ENCODE measurements at regions not wholly inside any gene's neighbourhood (a gene's known extent, or its start where the extent isn't known, plus 50 kb on each side); places are given as distances from the start of the nearest gene placed in this dataset.

- Mint-ChIP-seq H3K4me1 (no peaks in the 10 kb centered on the region), H3K4me3 (no peak overlapping the region), H3K27me3 (peaks cover under 1% of the 10 kb centered on the region), H3K27ac (no peak overlapping the region), H3K9me3 (no peaks in the 10 kb centered on the region), H3K36me3 (no peaks in the 10 kb centered on the region)
Measured at GRCh38 chr18:78766651-78767533, 212.7 kb upstream of the SALL3 start.

GRCh38 chr18:78767648-78768071 is 212.0 kb upstream of the SALL3 start:
- H3K36me3 Mint-ChIP-seq = no peaks in the 10 kb centered on the region
- no peaks in the 10 kb centered on the region for H3K9me3 Mint-ChIP-seq
- peaks cover 1% of the 10 kb centered on the region for H3K27me3 Mint-ChIP-seq
- H3K4me1 Mint-ChIP-seq = no peaks in the 10 kb centered on the region
- H3K4me3 Mint-ChIP-seq = no peak overlapping the region
- H3K27ac Mint-ChIP-seq = no peak overlapping the region

GRCh38 chr18:78768221-78768620 is 211.4 kb upstream of the SALL3 start:
- Mint-ChIP-seq H3K36me3 (no peaks in the 10 kb centered on the region), H3K4me1 (no peaks in the 10 kb centered on the region), H3K9me3 (no peaks in the 10 kb centered on the region), H3K4me3 (no peak overlapping the region), H3K27ac (no peak overlapping the region), H3K27me3 (peaks cover 1% of the 10 kb centered on the region)

- H3K36me3 Mint-ChIP-seq = no peaks in the 10 kb centered on the region
- H3K27me3 Mint-ChIP-seq = peaks cover 1% of the 10 kb centered on the region
- H3K9me3 Mint-ChIP-seq = no peaks in the 10 kb centered on the region
- no peak overlapping the region for H3K4me3 Mint-ChIP-seq
- H3K27ac Mint-ChIP-seq = no peak overlapping the region
- H3K4me1 Mint-ChIP-seq = no peaks in the 10 kb centered on the region
Measured at GRCh38 chr18:78768656-78769501, 210.7 kb upstream of the SALL3 start.

GRCh38 chr18:78769502-78770105 is 210.0 kb upstream of the SALL3 start:
- H3K4me3 Mint-ChIP-seq = no peak overlapping the region
- no peaks in the 10 kb centered on the region for H3K9me3 Mint-ChIP-seq
- peaks cover 1% of the 10 kb centered on the region for H3K27me3 Mint-ChIP-seq
- no peaks in the 10 kb centered on the region for H3K4me1 Mint-ChIP-seq
- no peak overlapping the region for H3K27ac Mint-ChIP-seq
- H3K36me3 Mint-ChIP-seq = no peaks in the 10 kb centered on the region

GRCh38 chr18:78770139-78770822 is 209.3 kb upstream of the SALL3 start:
- Mint-ChIP-seq H3K4me1 (no peaks in the 10 kb centered on the region), H3K9me3 (no peaks in the 10 kb centered on the region), H3K27ac (no peak overlapping the region), H3K4me3 (no peak overlapping the region), H3K27me3 (peaks cover 1% of the 10 kb centered on the region), H3K36me3 (no peaks in the 10 kb centered on the region)

GRCh38 chr18:78770823-78771139 is 208.8 kb upstream of the SALL3 start:
- no peaks in the 10 kb centered on the region for H3K9me3 Mint-ChIP-seq
- H3K4me3 Mint-ChIP-seq = no peak overlapping the region
- H3K36me3 Mint-ChIP-seq = no peaks in the 10 kb centered on the region
- no peaks in the 10 kb centered on the region for H3K4me1 Mint-ChIP-seq
- H3K27me3 Mint-ChIP-seq = peaks cover 1% of the 10 kb centered on the region
- H3K27ac Mint-ChIP-seq = no peak overlapping the region

GRCh38 chr18:78771496-78772359 is 207.9 kb upstream of the SALL3 start:
- H3K27me3 Mint-ChIP-seq = peaks cover 1% of the 10 kb centered on the region
- H3K27ac Mint-ChIP-seq = no peak overlapping the region
- H3K4me3 Mint-ChIP-seq = no peak overlapping the region
- no peaks in the 10 kb centered on the region for H3K9me3 Mint-ChIP-seq
- no peaks in the 10 kb centered on the region for H3K4me1 Mint-ChIP-seq
- no peaks in the 10 kb centered on the region for H3K36me3 Mint-ChIP-seq

GRCh38 chr18:78772360-78773302 is 207.0 kb upstream of the SALL3 start:
- H3K4me1 Mint-ChIP-seq = no peaks in the 10 kb centered on the region
- no peak overlapping the region for H3K27ac Mint-ChIP-seq
- H3K4me3 Mint-ChIP-seq = no peak overlapping the region
- H3K9me3 Mint-ChIP-seq = no peaks in the 10 kb centered on the region
- no peaks in the 10 kb centered on the region for H3K36me3 Mint-ChIP-seq
- H3K27me3 Mint-ChIP-seq = peaks cover 1% of the 10 kb centered on the region

GRCh38 chr18:78773303-78773755 is 206.3 kb upstream of the SALL3 start:
- Mint-ChIP-seq H3K4me1 (no peaks in the 10 kb centered on the region), H3K36me3 (no peaks in the 10 kb centered on the region), H3K4me3 (no peak overlapping the region), H3K27ac (no peak overlapping the region), H3K27me3 (peaks cover 1% of the 10 kb centered on the region), H3K9me3 (no peaks in the 10 kb centered on the region)

GRCh38 chr18:78773819-78774218 is 205.8 kb upstream of the SALL3 start:
- H3K36me3 Mint-ChIP-seq = no peaks in the 10 kb centered on the region
- no peak overlapping the region for H3K27ac Mint-ChIP-seq
- H3K9me3 Mint-ChIP-seq = no peaks in the 10 kb centered on the region
- no peaks in the 10 kb centered on the region for H3K4me1 Mint-ChIP-seq
- no peak overlapping the region for H3K4me3 Mint-ChIP-seq
- peaks cover 1% of the 10 kb centered on the region for H3K27me3 Mint-ChIP-seq

- Mint-ChIP-seq H3K27me3 (peaks cover 1% of the 10 kb centered on the region), H3K27ac (no peak overlapping the region), H3K36me3 (no peaks in the 10 kb centered on the region), H3K4me1 (no peaks in the 10 kb centered on the region), H3K9me3 (no peaks in the 10 kb centered on the region), H3K4me3 (no peak overlapping the region)
Measured at GRCh38 chr18:78774741-78775141, 204.9 kb upstream of the SALL3 start.

- H3K27ac Mint-ChIP-seq = no peak overlapping the region
- no peak overlapping the region for H3K4me3 Mint-ChIP-seq
- H3K4me1 Mint-ChIP-seq = no peaks in the 10 kb centered on the region
- no peaks in the 10 kb centered on the region for H3K36me3 Mint-ChIP-seq
- H3K27me3 Mint-ChIP-seq = peaks cover 1% of the 10 kb centered on the region
- no peaks in the 10 kb centered on the region for H3K9me3 Mint-ChIP-seq
Measured at GRCh38 chr18:78776151-78776550, 203.5 kb upstream of the SALL3 start.

Measured in activated naive CD4-positive, alpha-beta T cell treated with anti-CD3 and anti-CD28 coated beads, Interleukin-2, amount 50 U/mL, for 24 hours (primary cell).